ENCODE measurements at regions not wholly inside any gene's neighbourhood (a gene's known extent, or its start where the extent isn't known, plus 50 kb on each side); places are given as distances from the start of the nearest gene placed in this dataset.

DNA sequence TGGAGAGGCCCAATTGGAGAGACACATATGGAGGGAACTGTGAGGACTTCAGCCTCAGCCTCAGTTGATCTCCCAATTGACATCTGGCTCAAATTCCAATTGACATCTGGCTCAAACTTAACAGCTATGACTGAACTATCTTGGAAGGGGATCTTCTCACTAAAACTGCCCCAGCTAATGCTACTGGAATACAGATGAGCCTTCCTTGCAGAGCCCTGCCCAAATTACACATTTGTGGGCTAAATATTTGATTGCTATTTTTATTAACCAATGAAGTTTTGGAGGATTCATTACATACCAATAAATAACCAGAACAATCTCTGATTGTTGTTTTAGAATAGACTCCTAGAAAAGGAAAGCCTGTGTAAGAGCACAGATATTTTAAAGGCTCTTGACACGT, 189.0 kb upstream of the THUMPD2 start:
- TF ChIP-seq POLR2AphosphoS5 (IDR thresholded peaks at IDR 0.05; ENCODE audit: low read depth, low read length) (no peak), FOXP2 (optimal IDR thresholded peaks at IDR 0.05; ENCODE audit: borderline replicate concordance, extremely low read depth, extremely low read length, insufficient read depth) (no peak)
